GM12891 (cell line): ENCODE measurements at regions not wholly inside any gene's neighbourhood (a gene's known extent, or its start where the extent isn't known, plus 50 kb on each side); places are given as distances from the start of the nearest gene placed in this dataset.

Experiments
- POLR2A ChIP-seq: IDR thresholded peaks from 2 replicates; pipeline ENCODE4 v1.6.1; 2011; ENCODE audit warnings: low read depth, low read length, control low read depth
- TAF1 ChIP-seq: IDR thresholded peaks from 2 replicates; pipeline ENCODE4 v1.6.1; 2011; ENCODE audit warnings: low read depth, low read length, control low read depth

DNA sequence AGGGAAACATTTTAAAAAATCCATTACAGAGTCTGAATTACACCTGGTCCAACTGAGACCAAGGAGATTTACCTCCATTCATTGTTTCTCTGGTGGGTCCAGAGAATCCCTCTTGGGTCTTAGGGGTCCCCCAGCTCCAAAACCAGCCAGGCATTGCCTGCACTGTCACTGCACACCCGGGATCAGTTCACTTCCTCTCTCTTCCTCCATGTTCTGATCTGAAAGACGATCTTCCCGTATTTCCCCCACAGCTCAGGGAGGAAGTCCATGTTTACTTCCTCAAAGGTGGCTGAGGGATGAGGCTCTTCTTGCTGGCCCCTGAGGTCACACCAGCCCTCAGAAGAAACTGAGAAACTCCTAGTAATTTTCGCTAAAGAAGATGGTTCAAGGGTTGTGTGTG is 159.7 kb downstream of the BMP7 start:
- no peak for TF ChIP-seq POLR2A
- no peak for TF ChIP-seq TAF1
